ENCODE measurements at regions not wholly inside any gene's neighbourhood (a gene's known extent, or its start where the extent isn't known, plus 50 kb on each side); places are given as distances from the start of the nearest gene placed in this dataset.

- Histone ChIP-seq H3K9me2 (ENCODE audit: low read depth, low read length) (no peaks in the 10 kb centered on the region), H3K79me2 (ENCODE audit: insufficient read depth, low read length) (no peaks in the 10 kb centered on the region), H3F3A (ENCODE audit: insufficient read depth, low read length) (no peaks in the 10 kb centered on the region), H2AFZ (ENCODE audit: low read length) (no peak overlapping the region), H4K20me1 (ENCODE audit: insufficient read depth, low read length) (no peaks in the 10 kb centered on the region), H3K36me3 (ENCODE audit: insufficient read depth, low read length) (no peaks in the 10 kb centered on the region), H3K4me3 (ENCODE audit: low read depth, low read length, poor library complexity, severe bottlenecking) (no peak overlapping the region), H3K4me1 (ENCODE audit: insufficient read depth, low read length, severe bottlenecking) (no peaks in the 10 kb centered on the region), H3K4me2 (ENCODE audit: low read length) (no peak overlapping the region), H3K9ac (ENCODE audit: low read length) (no peak overlapping the region), H3K27ac (ENCODE audit: low read depth, low read length, poor library complexity, severe bottlenecking) (no peak overlapping the region), H3K27me3 (ENCODE audit: insufficient read depth, low read length) (no peaks in the 10 kb centered on the region), H3K9me3 (ENCODE audit: low read length) (no peaks in the 10 kb centered on the region)
- no peak for TF ChIP-seq CTCF (IDR thresholded peaks at IDR 0.05; ENCODE audit: low read length)
These were observed 573.1 kb upstream of the SLC10A2 start for GRCh38 chr13:103639326-103639725.

GRCh38 chr13:103638706-103639105 lies 572.5 kb upstream of the SLC10A2 start:
- no peak overlapping the region for H3K4me2 ChIP-seq (ENCODE audit: low read length)
- H3K9me2 ChIP-seq (ENCODE audit: low read depth, low read length), result no peaks in the 10 kb centered on the region
- H4K20me1 ChIP-seq (ENCODE audit: insufficient read depth, low read length), result no peaks in the 10 kb centered on the region
- H3F3A ChIP-seq (ENCODE audit: insufficient read depth, low read length), result no peaks in the 10 kb centered on the region
- H3K9me3 ChIP-seq (ENCODE audit: low read length), result no peaks in the 10 kb centered on the region
- H3K4me3 ChIP-seq (ENCODE audit: low read depth, low read length, poor library complexity, severe bottlenecking), result no peak overlapping the region
- no peaks in the 10 kb centered on the region for H3K4me1 ChIP-seq (ENCODE audit: insufficient read depth, low read length, severe bottlenecking)
- H3K9ac ChIP-seq (ENCODE audit: low read length), result no peak overlapping the region
- H3K79me2 ChIP-seq (ENCODE audit: insufficient read depth, low read length), result no peaks in the 10 kb centered on the region
- H3K27me3 ChIP-seq (ENCODE audit: insufficient read depth, low read length), result no peaks in the 10 kb centered on the region
- no peaks in the 10 kb centered on the region for H3K36me3 ChIP-seq (ENCODE audit: insufficient read depth, low read length)
- no peak overlapping the region for H2AFZ ChIP-seq (ENCODE audit: low read length)
- no peak overlapping the region for H3K27ac ChIP-seq (ENCODE audit: low read depth, low read length, poor library complexity, severe bottlenecking)
- TF ChIP-seq EZH2 (IDR thresholded peaks at IDR 0.05; ENCODE audit: borderline replicate concordance, low read length), result no peak
- no peak for TF ChIP-seq CTCF (IDR thresholded peaks at IDR 0.05; ENCODE audit: low read length)

GRCh38 chr13:103634066-103634465 lies 567.8 kb upstream of the SLC10A2 start:
- Histone ChIP-seq H4K20me1 (ENCODE audit: insufficient read depth, low read length) (no peaks in the 10 kb centered on the region), H3K4me2 (ENCODE audit: low read length) (no peak overlapping the region), H3K79me2 (ENCODE audit: insufficient read depth, low read length) (no peaks in the 10 kb centered on the region), H3F3A (ENCODE audit: insufficient read depth, low read length) (no peaks in the 10 kb centered on the region), H3K36me3 (ENCODE audit: insufficient read depth, low read length) (no peaks in the 10 kb centered on the region), H3K9me2 (ENCODE audit: low read depth, low read length) (no peaks in the 10 kb centered on the region), H3K27ac (ENCODE audit: low read depth, low read length, poor library complexity, severe bottlenecking) (no peak overlapping the region), H3K27me3 (ENCODE audit: insufficient read depth, low read length) (no peaks in the 10 kb centered on the region), H3K9me3 (ENCODE audit: low read length) (no peaks in the 10 kb centered on the region), H3K4me1 (ENCODE audit: insufficient read depth, low read length, severe bottlenecking) (no peaks in the 10 kb centered on the region), H3K9ac (ENCODE audit: low read length) (no peak overlapping the region), H3K4me3 (ENCODE audit: low read depth, low read length, poor library complexity, severe bottlenecking) (no peak overlapping the region), H2AFZ (ENCODE audit: low read length) (no peak overlapping the region)
- no peak for TF ChIP-seq CTCF (IDR thresholded peaks at IDR 0.05; ENCODE audit: low read length)
- no peak for TF ChIP-seq EZH2 (IDR thresholded peaks at IDR 0.05; ENCODE audit: borderline replicate concordance, low read length)
